ENCODE measurements at regions not wholly inside any gene's neighbourhood (a gene's known extent, or its start where the extent isn't known, plus 50 kb on each side); places are given as distances from the start of the nearest gene placed in this dataset.

DNA sequence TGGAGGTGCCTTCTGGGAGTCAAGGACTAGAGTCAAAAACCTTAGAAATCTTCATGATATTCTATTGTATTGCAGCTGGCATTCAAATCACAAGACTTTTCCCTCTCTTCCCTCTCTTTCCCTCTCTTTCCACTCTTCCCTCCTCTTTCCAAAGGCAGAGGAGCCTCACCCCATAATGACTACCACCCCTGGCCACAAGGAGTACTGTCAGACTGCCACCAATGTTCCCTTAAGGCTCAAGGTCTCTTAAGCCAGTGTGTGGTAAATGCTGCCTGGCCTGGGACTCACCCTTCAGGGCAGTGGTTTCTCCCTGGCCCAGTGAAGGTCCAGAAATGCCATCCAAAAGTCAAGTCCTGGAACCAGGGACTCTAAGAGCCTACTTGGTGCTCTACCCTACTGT lies 605.9 kb upstream of the PKDCC start:
- H3K18ac ChIP-seq (ENCODE audit: low read length) = no peak overlapping the region
- H3K9ac ChIP-seq (ENCODE audit: low read length) = no peak overlapping the region
- H2AK5ac ChIP-seq (ENCODE audit: low read length) = no peak overlapping the region
- no peak for DNase-seq
- no peak overlapping the region for H3K23ac ChIP-seq (ENCODE audit: low read length)
- no peaks in the 10 kb centered on the region for H3K4me1 ChIP-seq (ENCODE audit: control insufficient read depth in 1 of 2, insufficient read depth in 2 of 2, low read length in 2 of 2)
- H4K8ac ChIP-seq (ENCODE audit: low read depth, low read length) = no peak overlapping the region
- no peak overlapping the region for H3K14ac ChIP-seq (ENCODE audit: low read length)
- H3K79me1 ChIP-seq (ENCODE audit: low read length) = no peaks in the 10 kb centered on the region
- no peak overlapping the region for H4K91ac ChIP-seq (ENCODE audit: low read depth, low read length)
- no peaks in the 10 kb centered on the region for H3K79me2 ChIP-seq (ENCODE audit: control insufficient read depth, insufficient read depth, low read length, poor library complexity)
- no peaks in the 10 kb centered on the region for H3K36me3 ChIP-seq (ENCODE audit: control insufficient read depth in 1 of 2, insufficient read depth in 2 of 2, low read length in 2 of 2)
- H3K27me3 ChIP-seq (ENCODE audit: insufficient read depth, low read length) = no peaks in the 10 kb centered on the region
- H3K27ac ChIP-seq (ENCODE audit: low read depth, low read length) = no peak overlapping the region
- no peak overlapping the region for H2BK12ac ChIP-seq (ENCODE audit: low read length)
- H2BK120ac ChIP-seq (ENCODE audit: insufficient read depth, low read length, poor library complexity) = no peak overlapping the region
- H3K4ac ChIP-seq (ENCODE audit: low read depth, low read length) = no peak overlapping the region
- no peaks in the 10 kb centered on the region for H3K9me3 ChIP-seq (ENCODE audit: insufficient read depth, low read depth, low read length)
- H3K4me3 ChIP-seq (ENCODE audit: low read depth, low read length) = no peak overlapping the region
- no peak overlapping the region for H2AFZ ChIP-seq (ENCODE audit: insufficient read depth, low read length, poor library complexity)
- H2BK5ac ChIP-seq (ENCODE audit: low read depth, low read length, poor library complexity) = no peak overlapping the region
- H3K4me2 ChIP-seq (ENCODE audit: low read length) = no peak overlapping the region
- no peak overlapping the region for H4K12ac ChIP-seq (ENCODE audit: low read depth, low read length)

DNA sequence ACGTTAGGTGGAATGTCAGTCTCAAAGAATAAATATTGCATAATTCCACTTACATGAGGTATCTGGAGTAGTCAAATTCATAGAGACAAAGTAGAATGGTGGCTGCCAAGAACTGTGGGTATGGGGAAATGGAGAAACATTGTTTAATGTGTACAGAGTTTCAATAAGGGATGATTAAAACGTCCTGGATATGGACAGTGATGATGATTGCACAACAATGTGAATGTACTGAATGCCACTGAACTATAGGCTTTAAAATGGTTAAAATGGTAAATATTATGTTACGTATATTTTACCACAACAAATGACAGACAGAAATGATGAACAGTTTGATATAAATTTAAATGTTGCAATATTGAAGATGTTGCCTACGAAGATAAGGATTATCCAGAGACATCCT lies 602.0 kb upstream of the PKDCC start:
- Histone ChIP-seq H4K12ac (ENCODE audit: low read depth, low read length) (no peak overlapping the region), H2AFZ (ENCODE audit: insufficient read depth, low read length, poor library complexity) (no peak overlapping the region), H2BK5ac (ENCODE audit: low read depth, low read length, poor library complexity) (no peak overlapping the region), H3K79me2 (ENCODE audit: control insufficient read depth, insufficient read depth, low read length, poor library complexity) (no peaks in the 10 kb centered on the region), H3K4ac (ENCODE audit: low read depth, low read length) (no peak overlapping the region), H3K18ac (ENCODE audit: low read length) (no peak overlapping the region), H3K4me2 (ENCODE audit: low read length) (no peak overlapping the region), H3K79me1 (ENCODE audit: low read length) (no peaks in the 10 kb centered on the region), H3K4me1 (ENCODE audit: control insufficient read depth in 1 of 2, insufficient read depth in 2 of 2, low read length in 2 of 2) (no peaks in the 10 kb centered on the region), H3K36me3 (ENCODE audit: control insufficient read depth in 1 of 2, insufficient read depth in 2 of 2, low read length in 2 of 2) (no peaks in the 10 kb centered on the region), H3K9me3 (ENCODE audit: insufficient read depth, low read depth, low read length) (no peaks in the 10 kb centered on the region), H2AK5ac (ENCODE audit: low read length) (no peak overlapping the region), H3K9ac (ENCODE audit: low read length) (no peak overlapping the region), H2BK12ac (ENCODE audit: low read length) (no peak overlapping the region), H4K8ac (ENCODE audit: low read depth, low read length) (no peak overlapping the region), H3K27ac (ENCODE audit: low read depth, low read length) (no peak overlapping the region), H3K27me3 (ENCODE audit: insufficient read depth, low read length) (no peaks in the 10 kb centered on the region), H3K14ac (ENCODE audit: low read length) (no peak overlapping the region), H3K4me3 (ENCODE audit: low read depth, low read length) (no peak overlapping the region), H4K91ac (ENCODE audit: low read depth, low read length) (no peak overlapping the region), H3K23ac (ENCODE audit: low read length) (no peak overlapping the region), H2BK120ac (ENCODE audit: insufficient read depth, low read length, poor library complexity) (no peak overlapping the region)
- DNase-seq = no peak
- WGBS (ENCODE audit: extremely low coverage, insufficient coverage, insufficient read length) = no CpG with 5 or more reads among the region's 4 CpGs

DNA sequence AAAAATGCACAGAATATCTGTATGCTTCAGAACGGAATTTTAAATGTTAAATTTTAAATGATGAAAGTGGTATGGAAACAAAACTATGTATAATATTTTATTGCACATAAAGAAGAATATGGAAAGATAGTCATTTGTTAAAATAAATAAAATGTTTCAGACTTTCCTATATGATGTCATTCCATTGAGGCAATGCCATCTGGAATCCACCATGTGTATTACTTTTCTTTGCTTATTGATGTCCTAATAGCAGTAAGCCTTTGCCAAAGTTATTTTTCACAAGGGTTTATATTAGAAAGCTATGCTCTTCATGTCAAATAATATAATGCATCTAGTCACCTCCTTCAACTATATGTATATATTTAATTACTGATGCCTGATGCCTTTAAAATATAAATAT lies 601.6 kb upstream of the PKDCC start:
- H2AK5ac ChIP-seq (ENCODE audit: low read length) = no peak overlapping the region
- no peak overlapping the region for H3K4me2 ChIP-seq (ENCODE audit: low read length)
- no peaks in the 10 kb centered on the region for H3K79me2 ChIP-seq (ENCODE audit: control insufficient read depth, insufficient read depth, low read length, poor library complexity)
- no peak overlapping the region for H3K4ac ChIP-seq (ENCODE audit: low read depth, low read length)
- H3K14ac ChIP-seq (ENCODE audit: low read length) = no peak overlapping the region
- no peak overlapping the region for H2AFZ ChIP-seq (ENCODE audit: insufficient read depth, low read length, poor library complexity)
- WGBS (ENCODE audit: extremely low coverage, insufficient coverage, insufficient read length) = no CpG with 5 or more reads among the region's 1 CpG
- H2BK5ac ChIP-seq (ENCODE audit: low read depth, low read length, poor library complexity) = no peak overlapping the region
- H2BK120ac ChIP-seq (ENCODE audit: insufficient read depth, low read length, poor library complexity) = no peak overlapping the region
- no peaks in the 10 kb centered on the region for H3K36me3 ChIP-seq (ENCODE audit: control insufficient read depth in 1 of 2, insufficient read depth in 2 of 2, low read length in 2 of 2)
- H3K27me3 ChIP-seq (ENCODE audit: insufficient read depth, low read length) = no peaks in the 10 kb centered on the region
- no peak overlapping the region for H4K8ac ChIP-seq (ENCODE audit: low read depth, low read length)
- DNase-seq = no peak
- no peak overlapping the region for H3K18ac ChIP-seq (ENCODE audit: low read length)
- no peak overlapping the region for H3K4me3 ChIP-seq (ENCODE audit: low read depth, low read length)
- H3K4me1 ChIP-seq (ENCODE audit: control insufficient read depth in 1 of 2, insufficient read depth in 2 of 2, low read length in 2 of 2) = no peaks in the 10 kb centered on the region
- H4K91ac ChIP-seq (ENCODE audit: low read depth, low read length) = no peak overlapping the region
- H4K12ac ChIP-seq (ENCODE audit: low read depth, low read length) = no peak overlapping the region
- H3K9me3 ChIP-seq (ENCODE audit: insufficient read depth, low read depth, low read length) = no peaks in the 10 kb centered on the region
- no peak overlapping the region for H3K9ac ChIP-seq (ENCODE audit: low read length)
- no peaks in the 10 kb centered on the region for H3K79me1 ChIP-seq (ENCODE audit: low read length)
- no peak overlapping the region for H3K27ac ChIP-seq (ENCODE audit: low read depth, low read length)
- H3K23ac ChIP-seq (ENCODE audit: low read length) = no peak overlapping the region
- no peak overlapping the region for H2BK12ac ChIP-seq (ENCODE audit: low read length)

DNA sequence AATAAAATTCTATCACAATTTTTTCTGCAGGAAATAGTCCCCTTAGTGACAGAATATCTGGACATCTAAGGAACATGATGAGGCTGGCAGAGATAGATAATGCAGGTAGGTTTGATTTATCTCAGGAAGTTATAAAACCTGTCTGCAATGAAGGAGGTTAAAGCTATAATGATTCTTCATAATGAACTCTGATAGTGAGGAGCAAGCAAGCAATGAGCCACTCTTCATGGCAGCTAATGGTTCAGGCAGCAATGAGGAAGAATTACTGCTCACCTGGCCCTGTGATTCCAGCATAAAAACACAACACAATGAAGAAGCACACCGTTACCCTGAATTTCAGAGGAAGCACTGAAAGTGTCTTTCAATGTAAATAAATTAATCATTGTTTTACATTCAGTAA lies 599.6 kb upstream of the PKDCC start:
- Histone ChIP-seq H4K8ac (ENCODE audit: low read depth, low read length) (no peak overlapping the region), H2BK12ac (ENCODE audit: low read length) (no peak overlapping the region), H3K79me2 (ENCODE audit: control insufficient read depth, insufficient read depth, low read length, poor library complexity) (no peaks in the 10 kb centered on the region), H3K23ac (ENCODE audit: low read length) (no peak overlapping the region), H3K9me3 (ENCODE audit: insufficient read depth, low read depth, low read length) (no peaks in the 10 kb centered on the region), H3K27me3 (ENCODE audit: insufficient read depth, low read length) (no peaks in the 10 kb centered on the region), H3K4ac (ENCODE audit: low read depth, low read length) (no peak overlapping the region), H3K9ac (ENCODE audit: low read length) (no peak overlapping the region), H2AFZ (ENCODE audit: insufficient read depth, low read length, poor library complexity) (no peak overlapping the region), H4K91ac (ENCODE audit: low read depth, low read length) (no peak overlapping the region), H3K4me1 (ENCODE audit: control insufficient read depth in 1 of 2, insufficient read depth in 2 of 2, low read length in 2 of 2) (no peaks in the 10 kb centered on the region), H3K14ac (ENCODE audit: low read length) (no peak overlapping the region), H3K36me3 (ENCODE audit: control insufficient read depth in 1 of 2, insufficient read depth in 2 of 2, low read length in 2 of 2) (no peaks in the 10 kb centered on the region), H3K79me1 (ENCODE audit: low read length) (no peaks in the 10 kb centered on the region), H2BK120ac (ENCODE audit: insufficient read depth, low read length, poor library complexity) (no peak overlapping the region), H3K4me3 (ENCODE audit: low read depth, low read length) (no peak overlapping the region), H4K12ac (ENCODE audit: low read depth, low read length) (no peak overlapping the region), H3K27ac (ENCODE audit: low read depth, low read length) (no peak overlapping the region), H3K18ac (ENCODE audit: low read length) (no peak overlapping the region), H2AK5ac (ENCODE audit: low read length) (no peak overlapping the region), H3K4me2 (ENCODE audit: low read length) (no peak overlapping the region), H2BK5ac (ENCODE audit: low read depth, low read length, poor library complexity) (no peak overlapping the region)
- WGBS (ENCODE audit: extremely low coverage, insufficient coverage, insufficient read length) = no CpG with 5 or more reads among the region's 1 CpG
- no peak for DNase-seq

DNA sequence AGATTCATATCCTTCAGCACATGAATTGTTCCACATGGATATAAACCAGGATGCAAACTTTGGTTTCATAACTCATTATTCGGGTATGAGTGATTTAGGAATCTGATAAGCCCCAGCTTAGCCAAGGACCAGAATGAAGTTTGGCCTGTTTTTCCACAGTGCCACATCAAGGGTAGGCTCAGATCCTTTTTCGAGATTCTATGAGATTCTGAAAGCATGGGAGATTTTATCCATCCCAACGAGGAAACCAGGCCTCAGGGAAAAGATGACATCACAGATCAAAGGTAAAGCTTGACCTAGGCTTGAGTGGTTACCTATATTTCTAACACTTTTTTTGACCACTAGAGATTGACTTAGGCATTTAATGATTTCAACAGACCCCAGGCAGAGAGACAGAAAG lies 590.8 kb upstream of the PKDCC start:
- Histone ChIP-seq H4K91ac (ENCODE audit: low read depth, low read length) (no peak overlapping the region), H3K4me3 (ENCODE audit: low read depth, low read length) (no peak overlapping the region), H3K79me2 (ENCODE audit: control insufficient read depth, insufficient read depth, low read length, poor library complexity) (no peaks in the 10 kb centered on the region), H3K27me3 (ENCODE audit: insufficient read depth, low read length) (no peaks in the 10 kb centered on the region), H3K9me3 (ENCODE audit: insufficient read depth, low read depth, low read length) (no peaks in the 10 kb centered on the region), H3K4me1 (ENCODE audit: control insufficient read depth in 1 of 2, insufficient read depth in 2 of 2, low read length in 2 of 2) (peaks cover 0 to 2% of the 10 kb centered on the region in 2 experiments), H2BK12ac (ENCODE audit: low read length) (no peak overlapping the region), H3K23ac (ENCODE audit: low read length) (no peak overlapping the region), H3K4me2 (ENCODE audit: low read length) (no peak overlapping the region), H2BK5ac (ENCODE audit: low read depth, low read length, poor library complexity) (no peak overlapping the region), H3K27ac (ENCODE audit: low read depth, low read length) (no peak overlapping the region), H3K4ac (ENCODE audit: low read depth, low read length) (no peak overlapping the region), H4K12ac (ENCODE audit: low read depth, low read length) (no peak overlapping the region), H2AK5ac (ENCODE audit: low read length) (no peak overlapping the region), H3K36me3 (ENCODE audit: control insufficient read depth in 1 of 2, insufficient read depth in 2 of 2, low read length in 2 of 2) (no peaks in the 10 kb centered on the region), H4K8ac (ENCODE audit: low read depth, low read length) (no peak overlapping the region), H3K18ac (ENCODE audit: low read length) (no peak overlapping the region), H3K79me1 (ENCODE audit: low read length) (peaks cover 6% of the 10 kb centered on the region), H2AFZ (ENCODE audit: insufficient read depth, low read length, poor library complexity) (no peak overlapping the region), H3K14ac (ENCODE audit: low read length) (no peak overlapping the region), H2BK120ac (ENCODE audit: insufficient read depth, low read length, poor library complexity) (no peak overlapping the region), H3K9ac (ENCODE audit: low read length) (no peak overlapping the region)
- no CpG with 5 or more reads among the region's 3 CpGs for WGBS (ENCODE audit: extremely low coverage, insufficient coverage, insufficient read length)
- peak; percentile 91 to 100 for DNase-seq

All from trophoblast cell (in vitro differentiated cells and primary cell).